SK-N-SH treated with all-trans-retinoic acid at 6 μM for 48 hours (cell line): ENCODE measurements at regions not wholly inside any gene's neighbourhood (a gene's known extent, or its start where the extent isn't known, plus 50 kb on each side); places are given as distances from the start of the nearest gene placed in this dataset.

ENCODE experiments used
- ATAC-seq: fragments of 200-7000 bp; cut with Tn5 transposase; 3 replicates; pipeline ENCODE4 v1.9.1; 2020; ENCODE audit warnings: mild to moderate bottlenecking, moderate library complexity
- ARNTL ChIP-seq: fragments of 450-650 bp; formaldehyde crosslinking; IDR thresholded peaks from 2 replicates; pipeline ENCODE4 v1.5.0; 2020; ENCODE audit warnings: low read depth, mild to moderate bottlenecking, moderate library complexity, borderline replicate concordance
- BACH2 ChIP-seq: fragments of 250-450 bp; sonication (Bioruptor Pico); IDR thresholded peaks from 2 replicates; pipeline ENCODE4 v1.9.0; 2021; ENCODE audit warnings: mild to moderate bottlenecking, borderline replicate concordance
- CREB5 ChIP-seq: fragments of 250-450 bp; sonication (Bioruptor Pico); IDR thresholded peaks from 2 replicates; pipeline ENCODE4 v1.5.1; 2020; ENCODE audit warnings: low read depth, mild to moderate bottlenecking, moderate library complexity
- CSDC2 ChIP-seq: fragments of 250-450 bp; sonication (Bioruptor Pico); IDR thresholded peaks from 2 replicates; pipeline ENCODE4 v1.5.0; 2020; ENCODE audit warnings: mild to moderate bottlenecking, moderate library complexity
- CSRNP3 ChIP-seq: fragments of 250-450 bp; sonication (Bioruptor Pico); IDR thresholded peaks from 2 replicates; pipeline ENCODE4 v1.5.1; 2021; ENCODE audit warnings: mild to moderate bottlenecking, moderate library complexity
- ESRRG ChIP-seq: fragments of 250-450 bp; sonication (Bioruptor Pico); IDR thresholded peaks from 2 replicates; pipeline ENCODE4 v1.6.1; 2021; ENCODE audit warnings: mild to moderate bottlenecking
- ISL1 ChIP-seq: fragments of 250-450 bp; sonication (Bioruptor Pico); IDR thresholded peaks from 2 replicates; pipeline ENCODE4 v2.1.2; 2022; ENCODE audit warnings: mild to moderate bottlenecking, moderate library complexity
- OSR1 ChIP-seq: fragments of 250-450 bp; sonication (Bioruptor Pico); IDR thresholded peaks from 2 replicates; pipeline ENCODE4 v1.8.0; 2022; ENCODE audit warnings: moderate library complexity, mild to moderate bottlenecking, inconsistent platforms
- PPARA ChIP-seq: fragments of 250-450 bp; sonication (Bioruptor Pico); IDR thresholded peaks from 2 replicates; pipeline ENCODE4 v1.5.0; 2020; ENCODE audit warnings: mild to moderate bottlenecking, borderline replicate concordance
- RARB ChIP-seq: fragments of 250-450 bp; sonication (Bioruptor Pico); IDR thresholded peaks from 2 replicates; pipeline ENCODE4 v1.8.0; 2021; ENCODE audit warnings: mild to moderate bottlenecking, moderate library complexity
- SNAI2 ChIP-seq: fragments of 250-450 bp; sonication (Bioruptor Pico); IDR thresholded peaks from 2 replicates; pipeline ENCODE4 v1.5.0; 2020; ENCODE audit warnings: mild to moderate bottlenecking, moderate library complexity
- TCF4 ChIP-seq: fragments of 250-450 bp; sonication (Bioruptor Pico); IDR thresholded peaks from 2 replicates; pipeline ENCODE4 v1.8.0; 2021; ENCODE audit warnings: mild to moderate bottlenecking, moderate library complexity, borderline replicate concordance
- TSHZ2 ChIP-seq: fragments of 250-450 bp; sonication (Bioruptor Pico); IDR thresholded peaks from 2 replicates; pipeline ENCODE4 v1.5.0; 2020; ENCODE audit warnings: mild to moderate bottlenecking, moderate library complexity
- ZC3H10 ChIP-seq: fragments of 250-450 bp; sonication (Bioruptor Pico); IDR thresholded peaks from 2 replicates; pipeline ENCODE4 v1.5.1; 2021; ENCODE audit warnings: mild to moderate bottlenecking, moderate library complexity
- ZFP3 ChIP-seq: fragments of 250-450 bp; sonication (Bioruptor Pico); IDR thresholded peaks from 2 replicates; pipeline ENCODE4 v1.5.0; 2020; ENCODE audit warnings: mild to moderate bottlenecking, moderate library complexity
- ZFP30 ChIP-seq: fragments of 450-650 bp; formaldehyde crosslinking; IDR thresholded peaks from 2 replicates; pipeline ENCODE4 v1.5.0; 2022; ENCODE audit warnings: mild to moderate bottlenecking, moderate library complexity
- ZNF565 ChIP-seq: fragments of 450-650 bp; formaldehyde crosslinking; conservative IDR thresholded peaks from 2 replicates; pipeline ENCODE4 v1.5.0; 2020; ENCODE audit warnings: low read depth, mild to moderate bottlenecking, moderate library complexity
- ZNF70 ChIP-seq: fragments of 450-650 bp; formaldehyde crosslinking; IDR thresholded peaks from 2 replicates; pipeline ENCODE4 v1.5.0; 2020; ENCODE audit warnings: mild to moderate bottlenecking, moderate library complexity
- ZNF8 ChIP-seq: fragments of 450-650 bp; formaldehyde crosslinking; IDR thresholded peaks from 2 replicates; pipeline ENCODE4 v1.5.0; 2020; ENCODE audit warnings: mild to moderate bottlenecking, moderate library complexity

GRCh38 chr10:29765330-29765729, 130.6 kb upstream of the SVIL start:
- no peak for ATAC-seq

GRCh38 chr10:29763396-29763795, 128.6 kb upstream of the SVIL start:
- TF ChIP-seq ZNF565 (CRISPR knock-in tag) (no peak), SNAI2 (CRISPR knock-in tag) (no peak), TSHZ2 (CRISPR knock-in tag) (no peak), CSRNP3 (CRISPR knock-in tag) (no peak), ZFP30 (CRISPR knock-in tag) (no peak), CSDC2 (CRISPR knock-in tag) (no peak), ARNTL (CRISPR knock-in tag) (no peak), OSR1 (no peak), BACH2 (CRISPR knock-in tag) (no peak), ZNF70 (CRISPR knock-in tag) (no peak), ISL1 (CRISPR knock-in tag) (no peak), CREB5 (CRISPR knock-in tag) (no peak), ZC3H10 (CRISPR knock-in tag) (no peak), ZNF8 (CRISPR knock-in tag) (no peak), PPARA (CRISPR knock-in tag) (no peak), TCF4 (no peak)
- no peak for ATAC-seq

More at GRCh38 chr10:29765330-29765729, 130.6 kb upstream of the SVIL start:
- TF ChIP-seq ESRRG (CRISPR knock-in tag), result no peak
- TF ChIP-seq BACH2 (CRISPR knock-in tag), result no peak

GRCh38 chr10:29761916-29762315, 127.1 kb upstream of the SVIL start:
- TF ChIP-seq TCF4 (no peak), TSHZ2 (CRISPR knock-in tag) (no peak), ESRRG (CRISPR knock-in tag) (no peak), OSR1 (no peak), ZNF565 (CRISPR knock-in tag) (no peak), CSRNP3 (CRISPR knock-in tag) (no peak), CREB5 (CRISPR knock-in tag) (no peak), ZFP3 (no peak), ZFP30 (CRISPR knock-in tag) (no peak), RARB (CRISPR knock-in tag) (no peak), BACH2 (CRISPR knock-in tag) (no peak), ARNTL (CRISPR knock-in tag) (no peak), CSDC2 (CRISPR knock-in tag) (no peak)
- no peak for ATAC-seq
